ENCODE measurements at regions not wholly inside any gene's neighbourhood (a gene's known extent, or its start where the extent isn't known, plus 50 kb on each side); places are given as distances from the start of the nearest gene placed in this dataset.

DNA sequence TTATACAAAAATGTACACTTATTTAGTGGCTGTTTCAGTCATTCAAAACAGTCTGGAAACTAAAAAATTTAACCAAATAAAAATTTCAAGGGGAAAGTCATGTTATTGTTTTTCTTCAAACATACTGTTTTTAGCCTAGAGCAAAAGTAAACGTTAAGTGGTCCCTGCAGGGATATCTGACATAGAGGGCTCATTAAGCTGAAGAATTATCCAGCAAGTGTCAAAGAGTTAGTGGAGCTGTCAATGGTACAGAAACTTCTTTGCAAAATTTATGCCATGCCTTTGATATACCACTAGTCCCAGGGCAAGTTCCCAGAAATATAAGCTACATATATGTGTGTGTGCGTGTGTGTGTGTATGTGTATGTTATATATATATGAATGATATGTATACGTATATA, 894.2 kb downstream of the KCNJ2 start:
- no peak overlapping the region for H3K27ac ChIP-seq
- no peak for DNase-seq (ENCODE audit: low spot score)
- no peak overlapping the region for H3K4me3 ChIP-seq
- no peaks in the 10 kb centered on the region for H3K4me1 ChIP-seq
- H3K27me3 ChIP-seq: no peaks in the 10 kb centered on the region
- TF ChIP-seq, protein P1, sequence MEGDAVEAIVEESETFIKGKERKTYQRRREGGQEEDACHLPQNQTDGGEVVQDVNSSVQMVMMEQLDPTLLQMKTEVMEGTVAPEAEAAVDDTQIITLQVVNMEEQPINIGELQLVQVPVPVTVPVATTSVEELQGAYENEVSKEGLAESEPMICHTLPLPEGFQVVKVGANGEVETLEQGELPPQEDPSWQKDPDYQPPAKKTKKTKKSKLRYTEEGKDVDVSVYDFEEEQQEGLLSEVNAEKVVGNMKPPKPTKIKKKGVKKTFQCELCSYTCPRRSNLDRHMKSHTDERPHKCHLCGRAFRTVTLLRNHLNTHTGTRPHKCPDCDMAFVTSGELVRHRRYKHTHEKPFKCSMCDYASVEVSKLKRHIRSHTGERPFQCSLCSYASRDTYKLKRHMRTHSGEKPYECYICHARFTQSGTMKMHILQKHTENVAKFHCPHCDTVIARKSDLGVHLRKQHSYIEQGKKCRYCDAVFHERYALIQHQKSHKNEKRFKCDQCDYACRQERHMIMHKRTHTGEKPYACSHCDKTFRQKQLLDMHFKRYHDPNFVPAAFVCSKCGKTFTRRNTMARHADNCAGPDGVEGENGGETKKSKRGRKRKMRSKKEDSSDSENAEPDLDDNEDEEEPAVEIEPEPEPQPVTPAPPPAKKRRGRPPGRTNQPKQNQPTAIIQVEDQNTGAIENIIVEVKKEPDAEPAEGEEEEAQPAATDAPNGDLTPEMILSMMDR (IDR thresholded peaks at IDR 0.05): no peak
- H3K36me3 ChIP-seq: no peaks in the 10 kb centered on the region
- H3K9me3 ChIP-seq: no peaks in the 10 kb centered on the region

DNA sequence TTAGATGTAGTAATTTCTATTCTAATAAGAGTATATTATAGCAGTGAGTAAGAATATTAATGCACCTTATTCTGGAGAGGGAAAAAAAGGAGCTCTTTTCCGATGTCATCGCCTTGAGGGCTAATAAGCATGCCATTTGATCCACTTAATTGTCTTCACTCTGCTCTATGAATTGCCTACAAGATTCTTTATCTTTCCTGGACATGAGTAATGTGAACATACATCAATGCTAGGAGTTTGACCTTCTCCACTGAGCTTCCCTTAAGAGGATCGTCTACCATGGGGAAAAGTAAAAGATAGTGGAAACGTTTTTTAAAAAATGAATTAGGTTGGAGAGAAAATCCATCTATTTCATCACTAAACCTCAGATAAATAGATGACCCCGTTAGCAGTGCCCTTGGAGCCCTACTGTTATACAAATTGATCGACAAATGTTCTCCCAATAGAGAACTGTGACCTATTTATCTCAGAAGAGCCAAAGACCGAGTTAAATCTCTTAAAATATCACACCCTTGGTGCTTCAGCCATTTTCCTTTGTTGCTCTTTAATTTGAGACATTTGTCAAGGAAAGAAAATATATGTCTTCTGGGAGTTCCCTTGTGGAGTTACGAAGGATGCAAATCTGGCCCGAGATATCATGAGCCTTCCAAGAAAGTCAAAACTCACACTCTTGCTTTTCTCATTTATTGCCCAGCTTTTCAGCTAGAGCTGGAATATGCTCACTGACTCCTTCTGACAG, 898.5 kb downstream of the KCNJ2 start:
- no peak for DNase-seq (ENCODE audit: low spot score)
- Histone ChIP-seq H3K4me3 (no peak overlapping the region), H3K27me3 (no peaks in the 10 kb centered on the region), H3K27ac (no peak overlapping the region), H3K9me3 (no peaks in the 10 kb centered on the region), H3K36me3 (no peaks in the 10 kb centered on the region), H3K4me1 (no peaks in the 10 kb centered on the region)
- TF ChIP-seq, protein P1 (IDR thresholded peaks at IDR 0.05): no peak

DNA sequence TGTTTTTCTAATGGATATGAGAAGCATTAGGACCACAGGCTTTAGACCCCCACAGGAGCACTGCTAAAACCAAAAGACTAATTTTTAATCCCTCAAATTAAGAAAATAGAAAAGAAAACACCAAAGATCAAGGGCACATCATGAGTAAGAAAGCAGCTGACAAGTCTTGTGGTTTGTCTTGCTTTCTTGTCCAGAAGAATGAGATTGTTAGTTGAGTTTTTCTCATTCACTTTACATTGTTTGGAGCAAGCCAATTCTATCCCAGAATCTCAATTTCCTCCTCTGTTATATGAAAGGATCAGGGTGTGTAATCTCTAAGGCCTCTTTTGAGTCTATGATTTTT, 899.0 kb downstream of the KCNJ2 start:
- Histone ChIP-seq H3K4me1 (no peaks in the 10 kb centered on the region), H3K27me3 (no peaks in the 10 kb centered on the region), H3K27ac (no peak overlapping the region), H3K9me3 (no peaks in the 10 kb centered on the region), H3K36me3 (no peaks in the 10 kb centered on the region), H3K4me3 (no peak overlapping the region)
- TF ChIP-seq, protein P1 (IDR thresholded peaks at IDR 0.05): no peak
- no peak for DNase-seq (ENCODE audit: low spot score)

DNA sequence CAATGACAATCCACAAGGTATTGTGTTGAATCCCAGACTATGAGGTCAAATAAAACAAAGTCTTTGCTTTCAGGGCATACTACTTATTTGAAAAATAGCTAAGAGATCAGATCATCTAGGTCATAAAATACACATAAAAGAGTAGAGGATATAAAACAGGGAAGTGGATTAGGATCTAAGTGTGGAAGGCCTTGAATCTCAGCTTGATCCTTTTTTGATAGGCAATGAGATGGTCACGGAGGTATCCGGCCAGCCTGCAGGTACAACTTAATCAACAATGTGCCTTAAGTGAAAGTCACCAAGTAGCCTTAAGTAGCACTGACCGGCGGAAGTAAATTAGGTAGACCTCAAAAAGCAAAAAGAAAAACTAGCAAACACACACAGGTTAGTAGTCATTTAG, 901.7 kb downstream of the KCNJ2 start:
- Histone ChIP-seq H3K9me3 (no peaks in the 10 kb centered on the region), H3K4me3 (no peak overlapping the region), H3K4me1 (no peaks in the 10 kb centered on the region), H3K27me3 (no peaks in the 10 kb centered on the region), H3K36me3 (no peaks in the 10 kb centered on the region), H3K27ac (no peak overlapping the region)
- TF ChIP-seq, protein P1 (IDR thresholded peaks at IDR 0.05): no peak
- DNase-seq (ENCODE audit: low spot score): no peak

DNA sequence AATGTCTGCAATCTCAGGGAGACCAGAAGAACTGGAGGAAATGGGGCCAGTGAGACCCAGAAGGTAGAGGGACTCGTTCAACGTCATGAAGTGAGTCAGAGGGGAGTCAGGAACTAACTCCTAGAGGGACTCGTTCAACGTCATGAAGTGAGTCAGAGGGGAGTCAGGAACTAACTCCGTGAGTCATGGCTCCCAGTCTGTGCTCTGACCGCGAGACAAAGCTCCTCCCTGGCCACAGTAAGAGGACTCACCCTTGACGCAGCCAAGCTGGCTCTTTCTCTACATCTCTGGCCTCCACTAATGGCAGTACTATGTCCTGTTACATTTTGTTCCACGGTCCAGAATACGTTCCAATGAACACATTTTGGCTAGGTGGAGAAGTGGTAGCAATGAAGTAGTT, 902.5 kb downstream of the KCNJ2 start:
- H3K36me3 ChIP-seq: no peaks in the 10 kb centered on the region
- TF ChIP-seq, protein P1 (IDR thresholded peaks at IDR 0.05): no peak
- no peaks in the 10 kb centered on the region for H3K27me3 ChIP-seq
- no peak for DNase-seq (ENCODE audit: low spot score)
- no peak overlapping the region for H3K4me3 ChIP-seq
- no peak overlapping the region for H3K27ac ChIP-seq
- no peaks in the 10 kb centered on the region for H3K4me1 ChIP-seq
- no peaks in the 10 kb centered on the region for H3K9me3 ChIP-seq

DNA sequence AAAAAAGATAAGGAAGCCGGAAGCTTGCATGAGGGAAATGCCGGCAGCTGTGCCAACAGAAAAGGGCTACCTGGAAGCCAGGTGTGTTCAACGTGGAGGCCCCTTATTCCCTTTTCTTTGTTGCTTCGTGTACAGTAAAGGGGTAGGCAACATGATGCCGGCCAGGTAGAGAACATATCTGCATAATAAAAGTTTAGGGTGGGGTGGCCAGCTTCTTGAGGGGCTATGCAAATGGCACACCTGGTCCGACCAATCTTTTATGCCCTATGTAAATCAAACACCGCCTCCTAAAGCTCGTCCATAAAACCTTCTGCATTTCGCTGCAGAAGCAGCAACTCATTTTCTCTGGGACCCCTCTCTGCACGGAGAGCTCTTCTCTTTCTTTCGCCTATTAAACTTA, 911.6 kb downstream of the KCNJ2 start:
- TF ChIP-seq, protein P1 (IDR thresholded peaks at IDR 0.05): no peak
- H3K27ac ChIP-seq: no peak overlapping the region
- no peaks in the 10 kb centered on the region for H3K27me3 ChIP-seq
- H3K36me3 ChIP-seq: no peaks in the 10 kb centered on the region
- no peak for DNase-seq (ENCODE audit: low spot score)
- H3K9me3 ChIP-seq: no peaks in the 10 kb centered on the region
- H3K4me3 ChIP-seq: no peak overlapping the region
- no peaks in the 10 kb centered on the region for H3K4me1 ChIP-seq
